DND-41 (cell line): ENCODE measurements at regions not wholly inside any gene's neighbourhood (a gene's known extent, or its start where the extent isn't known, plus 50 kb on each side); places are given as distances from the start of the nearest gene placed in this dataset.

Experiments
- EZH2 ChIP-seq: IDR thresholded peaks from 3 replicates; pipeline ENCODE4 v1.6.1; 2012; ENCODE audit warnings: borderline replicate concordance, low read depth, mild to moderate bottlenecking, moderate library complexity, low read length, inconsistent platforms; ENCODE audit not compliant: severe bottlenecking
- TF ChIP-seq, protein P1 (sequence below): IDR thresholded peaks from 2 replicates; pipeline ENCODE4 v1.5.1; 2012; ENCODE audit warnings: borderline replicate concordance, low read length, moderate library complexity, mild to moderate bottlenecking; ENCODE audit not compliant: poor library complexity, severe bottlenecking; ENCODE audit errors: extremely low read depth

DNA sequence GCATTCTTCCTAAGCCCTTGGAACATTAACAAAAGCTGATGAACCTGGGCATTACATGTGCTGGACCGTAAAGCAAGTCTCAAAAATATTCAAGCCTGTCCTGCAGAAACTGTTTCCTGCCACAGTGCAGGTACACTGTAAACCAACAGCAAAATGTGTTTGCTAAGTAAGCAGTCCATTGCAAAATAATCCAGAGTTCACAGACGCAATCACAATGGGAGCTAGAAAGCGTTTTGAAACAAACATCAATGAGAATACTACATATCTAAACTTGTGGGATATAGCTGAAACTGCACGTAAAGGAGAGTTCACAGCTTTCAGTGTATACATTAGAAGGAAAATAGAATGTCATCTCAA lies 61.6 kb downstream of the RGS12 start:
- TF ChIP-seq, protein P1, sequence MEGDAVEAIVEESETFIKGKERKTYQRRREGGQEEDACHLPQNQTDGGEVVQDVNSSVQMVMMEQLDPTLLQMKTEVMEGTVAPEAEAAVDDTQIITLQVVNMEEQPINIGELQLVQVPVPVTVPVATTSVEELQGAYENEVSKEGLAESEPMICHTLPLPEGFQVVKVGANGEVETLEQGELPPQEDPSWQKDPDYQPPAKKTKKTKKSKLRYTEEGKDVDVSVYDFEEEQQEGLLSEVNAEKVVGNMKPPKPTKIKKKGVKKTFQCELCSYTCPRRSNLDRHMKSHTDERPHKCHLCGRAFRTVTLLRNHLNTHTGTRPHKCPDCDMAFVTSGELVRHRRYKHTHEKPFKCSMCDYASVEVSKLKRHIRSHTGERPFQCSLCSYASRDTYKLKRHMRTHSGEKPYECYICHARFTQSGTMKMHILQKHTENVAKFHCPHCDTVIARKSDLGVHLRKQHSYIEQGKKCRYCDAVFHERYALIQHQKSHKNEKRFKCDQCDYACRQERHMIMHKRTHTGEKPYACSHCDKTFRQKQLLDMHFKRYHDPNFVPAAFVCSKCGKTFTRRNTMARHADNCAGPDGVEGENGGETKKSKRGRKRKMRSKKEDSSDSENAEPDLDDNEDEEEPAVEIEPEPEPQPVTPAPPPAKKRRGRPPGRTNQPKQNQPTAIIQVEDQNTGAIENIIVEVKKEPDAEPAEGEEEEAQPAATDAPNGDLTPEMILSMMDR: no peak
- TF ChIP-seq EZH2: no peak
